ENCODE measurements at regions not wholly inside any gene's neighbourhood (a gene's known extent, or its start where the extent isn't known, plus 50 kb on each side); places are given as distances from the start of the nearest gene placed in this dataset.

- peak overlapping the region; percentile 25 for H3K27ac Mint-ChIP-seq
- H3K36me3 Mint-ChIP-seq (ENCODE audit: low read depth), result no peaks in the 10 kb centered on the region
- ATAC-seq (ENCODE audit: low read depth) (peak; percentile 52), DNase-seq (no peak)
- ChIA-PET POLR2A (interaction anchor here (1.3 kb wide), 1 partner anchor 215 kb away, joined by 4 read pairs; no protein-coding TSS in a partner anchor), CTCF (no interaction called here)
- TF ChIP-seq CTCF (IDR thresholded peaks at IDR 0.05), result no peak
- H3K9me3 Mint-ChIP-seq, result peaks cover 8% of the 10 kb centered on the region
- no peaks in the 10 kb centered on the region for H3K27me3 Mint-ChIP-seq
- intact Hi-C loops (cut with micrococcal nuclease), result no loop called here
- H3K4me3 Mint-ChIP-seq, result no peak overlapping the region
- peaks cover 52% of the 10 kb centered on the region for H3K4me1 Mint-ChIP-seq
Measured at GRCh38 chr13:40452038-40452666, 214.3 kb downstream of the FOXO1 start.

- Mint-ChIP-seq H3K36me3 (ENCODE audit: low read depth) (no peaks in the 10 kb centered on the region), H3K27ac (peak overlapping the region; percentile 31), H3K4me1 (peaks cover 46% of the 10 kb centered on the region), H3K4me3 (no peak overlapping the region), H3K9me3 (peaks cover 8% of the 10 kb centered on the region), H3K27me3 (no peaks in the 10 kb centered on the region)
- ChIA-PET POLR2A (interaction anchor here (0.6 to 1.3 kb wide), 2 partner anchors 210 to 215 kb away, joined by 4 to 6 read pairs; no protein-coding TSS in a partner anchor), CTCF (no interaction called here)
- ATAC-seq (ENCODE audit: low read depth) (peak; percentile 21), DNase-seq (no peak)
- intact Hi-C loops (cut with micrococcal nuclease), result no loop called here
- TF ChIP-seq CTCF (IDR thresholded peaks at IDR 0.05), result no peak
Measured at GRCh38 chr13:40452741-40453334, 213.6 kb downstream of the FOXO1 start.

- no peak overlapping the region for H3K4me3 Mint-ChIP-seq
- no peaks in the 10 kb centered on the region for H3K27me3 Mint-ChIP-seq
- intact Hi-C loops (cut with micrococcal nuclease), result no loop called here
- DNase-seq (no peak), ATAC-seq (ENCODE audit: low read depth) (no peak)
- H3K9me3 Mint-ChIP-seq, result peaks cover 8% of the 10 kb centered on the region
- peak overlapping the region; percentile 31 for H3K27ac Mint-ChIP-seq
- H3K36me3 Mint-ChIP-seq (ENCODE audit: low read depth), result no peaks in the 10 kb centered on the region
- POLR2A ChIA-PET, result interaction anchor here (0.6 to 1.3 kb wide), 2 partner anchors 210 to 214 kb away, joined by 4 to 6 read pairs; no protein-coding TSS in a partner anchor
- H3K4me1 Mint-ChIP-seq, result peaks cover 40% of the 10 kb centered on the region
- CTCF ChIA-PET, result no interaction called here
- TF ChIP-seq CTCF (IDR thresholded peaks at IDR 0.05), result no peak
Measured at GRCh38 chr13:40453351-40454021, 213.0 kb downstream of the FOXO1 start.

- ChIA-PET CTCF (no interaction called here), POLR2A (interaction anchor here (0.7 kb wide), 1 partner anchor 162 kb away, joined by 4 read pairs; no protein-coding TSS in a partner anchor)
- no peak for DNase-seq
- peaks cover 26% of the 10 kb centered on the region for H3K4me1 Mint-ChIP-seq
- intact Hi-C loops (cut with micrococcal nuclease), result no loop called here
- H3K27me3 Mint-ChIP-seq, result no peaks in the 10 kb centered on the region
- no peak for TF ChIP-seq CTCF (IDR thresholded peaks at IDR 0.05)
- no peak for ATAC-seq (ENCODE audit: low read depth)
- H3K9me3 Mint-ChIP-seq, result no peaks in the 10 kb centered on the region
- H3K27ac Mint-ChIP-seq, result no peak overlapping the region
- no peak overlapping the region for H3K4me3 Mint-ChIP-seq
- H3K36me3 Mint-ChIP-seq (ENCODE audit: low read depth), result no peaks in the 10 kb centered on the region
Measured at GRCh38 chr13:40456397-40456953, 210.0 kb downstream of the FOXO1 start.
